ENCODE measurements at regions not wholly inside any gene's neighbourhood (a gene's known extent, or its start where the extent isn't known, plus 50 kb on each side); places are given as distances from the start of the nearest gene placed in this dataset.
"Not testable (repeated sequence)": the region's sequence is repeated elsewhere in the genome, so short reads cannot be mapped to it uniquely, and the experiment has no call there.

DNA sequence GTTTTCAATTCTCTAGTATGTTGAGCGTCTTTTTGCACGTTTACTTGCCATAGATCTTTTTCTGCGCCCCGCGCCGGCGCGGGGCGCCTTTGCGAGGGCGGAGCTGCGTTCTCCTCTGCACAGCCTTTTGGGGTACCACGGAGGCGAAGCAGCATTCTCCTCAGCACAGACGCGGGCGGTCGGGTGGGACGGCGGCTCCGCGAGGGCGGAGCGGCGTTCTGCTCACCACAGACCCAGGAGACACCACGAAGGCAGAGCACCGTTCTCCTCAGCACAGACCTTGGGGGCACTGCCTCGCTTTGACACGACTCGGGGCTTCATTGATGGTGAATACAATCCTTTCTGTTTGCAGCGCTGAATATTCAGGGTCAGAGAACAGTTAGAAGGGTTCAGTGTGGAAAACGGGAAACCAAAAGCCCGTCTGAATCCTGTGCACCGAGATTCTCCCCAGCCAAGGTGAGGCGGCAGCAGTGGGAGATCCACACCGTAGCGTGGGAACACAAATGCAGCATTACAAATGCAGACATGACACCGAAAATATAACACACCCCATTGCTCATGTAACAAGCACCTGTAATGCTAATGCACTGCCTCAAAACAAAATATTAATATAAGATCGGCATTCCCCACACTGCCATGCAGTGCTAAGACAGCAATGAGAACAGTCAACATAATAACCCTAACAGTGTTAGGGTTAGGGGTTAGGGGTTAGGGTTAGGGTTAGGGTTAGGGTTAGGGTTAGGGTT lies 190.7 kb upstream of the VIPR2 start:
- TF ChIP-seq, protein P1, sequence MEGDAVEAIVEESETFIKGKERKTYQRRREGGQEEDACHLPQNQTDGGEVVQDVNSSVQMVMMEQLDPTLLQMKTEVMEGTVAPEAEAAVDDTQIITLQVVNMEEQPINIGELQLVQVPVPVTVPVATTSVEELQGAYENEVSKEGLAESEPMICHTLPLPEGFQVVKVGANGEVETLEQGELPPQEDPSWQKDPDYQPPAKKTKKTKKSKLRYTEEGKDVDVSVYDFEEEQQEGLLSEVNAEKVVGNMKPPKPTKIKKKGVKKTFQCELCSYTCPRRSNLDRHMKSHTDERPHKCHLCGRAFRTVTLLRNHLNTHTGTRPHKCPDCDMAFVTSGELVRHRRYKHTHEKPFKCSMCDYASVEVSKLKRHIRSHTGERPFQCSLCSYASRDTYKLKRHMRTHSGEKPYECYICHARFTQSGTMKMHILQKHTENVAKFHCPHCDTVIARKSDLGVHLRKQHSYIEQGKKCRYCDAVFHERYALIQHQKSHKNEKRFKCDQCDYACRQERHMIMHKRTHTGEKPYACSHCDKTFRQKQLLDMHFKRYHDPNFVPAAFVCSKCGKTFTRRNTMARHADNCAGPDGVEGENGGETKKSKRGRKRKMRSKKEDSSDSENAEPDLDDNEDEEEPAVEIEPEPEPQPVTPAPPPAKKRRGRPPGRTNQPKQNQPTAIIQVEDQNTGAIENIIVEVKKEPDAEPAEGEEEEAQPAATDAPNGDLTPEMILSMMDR (IDR thresholded peaks at IDR 0.05), result not testable (repeated sequence)
- not testable (repeated sequence) for TF ChIP-seq POLR2A (IDR thresholded peaks at IDR 0.05)
